H9 (cell line): ENCODE measurements at regions not wholly inside any gene's neighbourhood (a gene's known extent, or its start where the extent isn't known, plus 50 kb on each side); places are given as distances from the start of the nearest gene placed in this dataset.

ENCODE experiments used
- DNase-seq: peaks from one replicate; pipeline ENCODE4 v3.0.0-alpha.2; 2017
- H2AFZ ChIP-seq: one replicate; pipeline ENCODE4 v1.6.1; 2013; ENCODE audit warnings: mild to moderate bottlenecking, low read length, control low read depth, moderate library complexity
- H2AK5ac ChIP-seq: 2 replicates; pipeline ENCODE4 v1.6.1; 2013; ENCODE audit warnings: low read length, control low read depth, mixed read lengths; ENCODE audit not compliant: insufficient read length
- H2BK120ac ChIP-seq: one replicate; pipeline ENCODE4 v1.6.1; 2013; ENCODE audit warnings: low read depth, mild to moderate bottlenecking, low read length, control low read depth, inconsistent platforms; ENCODE audit not compliant: poor library complexity, severe bottlenecking
- H2BK12ac ChIP-seq: 2 replicates; pipeline ENCODE4 v1.6.1; 2013; ENCODE audit warnings: low read length, control low read depth, mixed read lengths, low read depth; ENCODE audit not compliant: insufficient read length
- H2BK15ac ChIP-seq: 2 replicates; pipeline ENCODE4 v1.6.1; 2013; ENCODE audit warnings: low read depth, low read length, control low read depth
- H2BK20ac ChIP-seq: one replicate; pipeline ENCODE4 v1.6.1; 2013; ENCODE audit warnings: low read depth, mild to moderate bottlenecking, low read length, control low read depth, inconsistent platforms; ENCODE audit not compliant: poor library complexity, severe bottlenecking
- H2BK5ac ChIP-seq: 2 replicates; pipeline ENCODE4 v1.6.1; 2013; ENCODE audit warnings: low read length, control low read depth, mixed read lengths; ENCODE audit not compliant: insufficient read length
- H3K14ac ChIP-seq: 2 replicates; pipeline ENCODE4 v1.6.1; 2013; ENCODE audit warnings: low read length, control low read depth; ENCODE audit not compliant: insufficient read depth
- H3K18ac ChIP-seq: 2 replicates; pipeline ENCODE4 v1.6.1; 2013; ENCODE audit warnings: low read depth, mild to moderate bottlenecking, mixed read lengths, low read length, control low read depth; ENCODE audit not compliant: insufficient read length
- H3K23ac ChIP-seq: 2 replicates; pipeline ENCODE4 v1.6.1; 2013; ENCODE audit warnings: low read length, control low read depth, mixed read lengths, low read depth; ENCODE audit not compliant: insufficient read length
- H3K23me2 ChIP-seq: 2 replicates; pipeline ENCODE4 v1.6.1; 2013; ENCODE audit warnings: low read depth, mild to moderate bottlenecking, mixed read lengths, low read length, control low read depth; ENCODE audit not compliant: insufficient read length, poor library complexity, severe bottlenecking
- H3K27ac ChIP-seq: 2 replicates; pipeline ENCODE4 v1.5.1; 2013; ENCODE audit warnings: low read length, control low read depth, mixed read lengths, low read depth; ENCODE audit not compliant: insufficient read length
- H3K27me3 ChIP-seq: 2 replicates; pipeline ENCODE4 v1.6.1; 2013; ENCODE audit warnings: low read length, control low read depth, inconsistent platforms; ENCODE audit not compliant: insufficient read depth
- H3K4ac ChIP-seq: 2 replicates; pipeline ENCODE4 v1.6.1; 2013; ENCODE audit warnings: low read depth, mild to moderate bottlenecking, control low read depth, inconsistent platforms, low read length, moderate library complexity
- H3K4me1 ChIP-seq: 2 replicates; pipeline ENCODE4 v1.6.1; 2013; ENCODE audit warnings: low read length, control low read depth, inconsistent platforms; ENCODE audit not compliant: insufficient read depth
- H3K4me2 ChIP-seq: 2 replicates; pipeline ENCODE4 v1.6.1; 2013; ENCODE audit warnings: low read length, control low read depth, mixed read lengths; ENCODE audit not compliant: insufficient read length, insufficient read depth
- H3K56ac ChIP-seq: 2 replicates; pipeline ENCODE4 v1.6.1; 2013; ENCODE audit warnings: low read depth, mild to moderate bottlenecking, mixed read lengths, low read length, control low read depth; ENCODE audit not compliant: insufficient read length
- H3K79me1 ChIP-seq: 2 replicates; pipeline ENCODE4 v1.6.1; 2013; ENCODE audit warnings: low read depth, mild to moderate bottlenecking, moderate library complexity, low read length, control low read depth, inconsistent platforms; ENCODE audit not compliant: insufficient read depth, poor library complexity, severe bottlenecking
- H3K79me2 ChIP-seq: 2 replicates; pipeline ENCODE4 v1.6.1; 2013; ENCODE audit warnings: low read length, control low read depth, inconsistent platforms; ENCODE audit not compliant: insufficient read depth
- H3K9ac ChIP-seq: 2 replicates; pipeline ENCODE4 v1.6.1; 2013; ENCODE audit warnings: low read length, control low read depth, mixed read lengths; ENCODE audit not compliant: insufficient read length; ENCODE audit errors: extremely low read depth
- H3K9me3 ChIP-seq: one replicate; pipeline ENCODE4 v1.6.1; 2013; ENCODE audit warnings: low read depth, low read length, inconsistent platforms; ENCODE audit not compliant: control insufficient read depth
- H3T11ph ChIP-seq: one replicate; pipeline ENCODE4 v1.6.1; 2013; ENCODE audit warnings: mild to moderate bottlenecking, low read length, control low read depth, inconsistent platforms
- H4K20me1 ChIP-seq: one replicate; pipeline ENCODE4 v1.6.1; 2013; ENCODE audit not compliant: control insufficient read depth, insufficient read length, insufficient read depth
- H4K5ac ChIP-seq: 2 replicates; pipeline ENCODE4 v1.6.1; 2013; ENCODE audit warnings: low read depth, mild to moderate bottlenecking, mixed read lengths, low read length, control low read depth; ENCODE audit not compliant: insufficient read length
- H4K8ac ChIP-seq: replicated peaks from 2 replicates; pipeline ENCODE4 v1.6.1; 2013; ENCODE audit warnings: low read length, control low read depth, mixed read lengths, low read depth; ENCODE audit not compliant: insufficient read length
- H4K91ac ChIP-seq: 2 replicates; pipeline ENCODE4 v1.6.1; 2013; ENCODE audit warnings: low read depth, mild to moderate bottlenecking, moderate library complexity, mixed read lengths, low read length, control low read depth; ENCODE audit not compliant: insufficient read length
- H3K27ac Mint-ChIP-seq, 3 experiments: 2 replicates in 2 of 3; 3 replicates in 1 of 3; pipeline ENCODE4 v1.8.0; 2020 to 2021; ENCODE audit warnings: mixed read lengths in 3 of 3, mild to moderate bottlenecking in 1 of 3, moderate library complexity in 1 of 3
- H3K27me3 Mint-ChIP-seq: 2 replicates; pipeline ENCODE4 v1.8.0; 2021; ENCODE audit warnings: low read depth, mild to moderate bottlenecking, moderate library complexity, mixed read lengths
- H3K36me3 Mint-ChIP-seq, 3 experiments: 2 replicates in 2 of 3; 3 replicates in 1 of 3; pipeline ENCODE4 v1.8.0; 2020 to 2021; ENCODE audit warnings: low read depth in 3 of 3, mixed read lengths in 3 of 3; ENCODE audit not compliant: insufficient read depth in 1 of 3
- H3K4me1 Mint-ChIP-seq, 2 experiments: 2 replicates each; pipeline ENCODE4 v1.8.0; 2020; ENCODE audit warnings: mixed read lengths in 2 of 2
- H3K4me3 Mint-ChIP-seq, 2 experiments: 2 replicates in 1 of 2; 3 replicates in 1 of 2; pipeline ENCODE4 v1.8.0; 2020 to 2021; ENCODE audit warnings: mild to moderate bottlenecking in 2 of 2, mixed read lengths in 2 of 2, moderate library complexity in 1 of 2
- H3K9me3 Mint-ChIP-seq, 2 experiments: 2 replicates in 1 of 2; 3 replicates in 1 of 2; pipeline ENCODE4 v1.8.0; 2020; ENCODE audit warnings: mild to moderate bottlenecking in 2 of 2, mixed read lengths in 2 of 2, moderate library complexity in 1 of 2
- CTCF ChIP-seq: fragments of 200-600 bp; sonication (generic); conservative IDR thresholded peaks from 3 replicates; pipeline ENCODE4 v1.8.0; 2021; ENCODE audit warnings: antibody characterized with exemption, mild to moderate bottlenecking

GRCh38 chr14:43019826-43020225, 1413.2 kb downstream of the LRFN5 start:
- Histone ChIP-seq H4K5ac (no peak overlapping the region), H2BK20ac (no peak overlapping the region), H3K79me2 (no peaks in the 10 kb centered on the region), H2BK12ac (no peak overlapping the region), H4K20me1 (no peaks in the 10 kb centered on the region), H2BK120ac (no peak overlapping the region), H4K91ac (no peak overlapping the region), H3K23ac (no peak overlapping the region), H3K23me2 (no peaks in the 10 kb centered on the region), H2AK5ac (no peak overlapping the region), H3K4me2 (no peak overlapping the region), H3T11ph (no peak overlapping the region), H3K9ac (no peak overlapping the region), H3K18ac (no peak overlapping the region), H3K27ac (no peak overlapping the region), H3K56ac (no peak overlapping the region), H3K4me1 (no peaks in the 10 kb centered on the region), H4K8ac (no peak overlapping the region), H3K4ac (no peak overlapping the region), H3K14ac (no peak overlapping the region), H2AFZ (no peak overlapping the region), H3K79me1 (no peaks in the 10 kb centered on the region), H3K27me3 (no peaks in the 10 kb centered on the region), H2BK15ac (no peak overlapping the region), H2BK5ac (no peak overlapping the region), H3K9me3 (no peaks in the 10 kb centered on the region)
- H3K27ac Mint-ChIP-seq: no peak overlapping the region
- no peaks in the 10 kb centered on the region for H3K4me1 Mint-ChIP-seq
- DNase-seq: no peak
- peaks cover 0 to 5% of the 10 kb centered on the region in 2 experiments; a peak in 3 of 5 replicates for H3K9me3 Mint-ChIP-seq
- H3K36me3 Mint-ChIP-seq: no peaks in the 10 kb centered on the region; a peak in 2 of 7 replicates
- no peaks in the 10 kb centered on the region for H3K27me3 Mint-ChIP-seq
- TF ChIP-seq CTCF: no peak
- H3K4me3 Mint-ChIP-seq: no peak overlapping the region
